Transverse colon (tissue), 4 donors: ENCODE measurements at regions not wholly inside any gene's neighbourhood (a gene's known extent, or its start where the extent isn't known, plus 50 kb on each side); places are given as distances from the start of the nearest gene placed in this dataset.

Experiments
- POLR2A ChIP-seq: fragments of 450-650 bp; IDR thresholded peaks from one replicate; pipeline ENCODE4 v1.6.1; 2016; ENCODE audit warnings: antibody characterized with exemption, mild to moderate bottlenecking, moderate library complexity
- POLR2AphosphoS5 ChIP-seq, 3 donors: sonication (generic); formaldehyde crosslinking; IDR thresholded peaks; one replicate each; pipeline ENCODE4 v1.6.1; 2016; ENCODE audit warnings: antibody characterized with exemption in 3 of 3
- TF ChIP-seq, protein P1 (sequence below), 5 experiments: fragments of 200-600 bp in 3 of 5; fragments of 450-650 bp in 2 of 5; sonication (generic) in 3 of 5; IDR thresholded peaks; 1 replicate in 2 of 5; 2 replicates in 3 of 5; pipeline ENCODE4 v1.5.1; 2016 to 2017; ENCODE audit warnings: antibody characterized with exemption in 5 of 5, inconsistent platforms in 3 of 5, mild to moderate bottlenecking in 2 of 5, moderate library complexity in 1 of 5

DNA sequence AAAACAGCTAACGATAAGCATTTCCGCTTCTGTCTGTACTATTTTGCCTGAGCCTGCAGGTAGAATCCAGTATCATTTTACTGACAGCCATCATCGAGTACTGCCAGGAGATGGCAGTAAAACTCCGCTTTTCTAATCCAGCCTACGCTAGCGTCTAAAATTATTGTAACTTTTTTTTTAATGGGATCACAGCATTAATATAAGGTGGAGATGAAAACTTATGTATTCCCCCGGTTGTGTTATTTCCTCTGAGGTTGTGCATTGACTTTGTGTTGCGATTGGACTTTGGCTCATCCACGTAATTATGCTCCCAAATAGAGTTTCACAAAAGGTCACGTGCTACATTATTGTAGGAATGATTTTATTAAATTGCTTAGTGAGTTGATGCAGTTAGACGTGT is 248.1 kb downstream of the C4orf33 start:
- TF ChIP-seq POLR2AphosphoS5 (IDR thresholded peaks at IDR 0.05): peak in 1 of 3 donors; percentile 22
- TF ChIP-seq POLR2A: no peak
- TF ChIP-seq, protein P1, sequence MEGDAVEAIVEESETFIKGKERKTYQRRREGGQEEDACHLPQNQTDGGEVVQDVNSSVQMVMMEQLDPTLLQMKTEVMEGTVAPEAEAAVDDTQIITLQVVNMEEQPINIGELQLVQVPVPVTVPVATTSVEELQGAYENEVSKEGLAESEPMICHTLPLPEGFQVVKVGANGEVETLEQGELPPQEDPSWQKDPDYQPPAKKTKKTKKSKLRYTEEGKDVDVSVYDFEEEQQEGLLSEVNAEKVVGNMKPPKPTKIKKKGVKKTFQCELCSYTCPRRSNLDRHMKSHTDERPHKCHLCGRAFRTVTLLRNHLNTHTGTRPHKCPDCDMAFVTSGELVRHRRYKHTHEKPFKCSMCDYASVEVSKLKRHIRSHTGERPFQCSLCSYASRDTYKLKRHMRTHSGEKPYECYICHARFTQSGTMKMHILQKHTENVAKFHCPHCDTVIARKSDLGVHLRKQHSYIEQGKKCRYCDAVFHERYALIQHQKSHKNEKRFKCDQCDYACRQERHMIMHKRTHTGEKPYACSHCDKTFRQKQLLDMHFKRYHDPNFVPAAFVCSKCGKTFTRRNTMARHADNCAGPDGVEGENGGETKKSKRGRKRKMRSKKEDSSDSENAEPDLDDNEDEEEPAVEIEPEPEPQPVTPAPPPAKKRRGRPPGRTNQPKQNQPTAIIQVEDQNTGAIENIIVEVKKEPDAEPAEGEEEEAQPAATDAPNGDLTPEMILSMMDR (IDR thresholded peaks at IDR 0.05): peak; percentile 34 to 61 (median 58)
